ENCODE measurements at regions not wholly inside any gene's neighbourhood (a gene's known extent, or its start where the extent isn't known, plus 50 kb on each side); places are given as distances from the start of the nearest gene placed in this dataset.

DNA sequence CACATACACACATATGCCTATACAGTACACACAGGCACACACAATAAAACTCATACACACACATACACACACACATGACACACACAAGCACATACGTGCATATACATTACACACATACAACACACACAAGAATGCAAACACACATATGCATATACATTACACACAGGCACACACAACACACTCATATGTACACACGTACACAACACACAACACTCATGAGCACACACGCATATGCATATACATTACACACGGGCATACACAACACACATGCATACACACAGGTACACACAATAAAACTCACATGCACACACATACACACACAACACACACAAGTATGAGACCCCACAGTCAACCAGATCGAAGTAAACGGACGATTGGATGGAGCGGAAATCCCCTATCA, 238.2 kb downstream of the ERMARD start:
- no peaks in the 10 kb centered on the region for H3K9me3 ChIP-seq
- no peaks in the 10 kb centered on the region for H4K20me1 ChIP-seq (ENCODE audit: insufficient read depth)
- 81% methylated on average over 8 of the region's 8 CpGs for WGBS (ENCODE audit: low lambda C conversion rate)
- ChIA-PET CTCF (no interaction called here), POLR2A (no interaction called here)
- DNase-seq = no peak
- peaks cover 0 to 2% of the 10 kb centered on the region in 2 experiments; a peak in 1 of 4 replicates for H3K4me1 ChIP-seq (ENCODE audit: control insufficient read depth in 1 of 2, insufficient read depth in 2 of 2, low read depth in 1 of 2, low read length in 1 of 2)
- H3K36me3 ChIP-seq (replicated peaks in 1 of 2; ENCODE audit: control insufficient read depth in 1 of 2, insufficient read depth in 2 of 2, low read length in 1 of 2) = no peaks in the 10 kb centered on the region
- TF ChIP-seq GATA2 (CRISPR knock-in tag; IDR thresholded peaks at IDR 0.05) = no peak
- no peaks in the 10 kb centered on the region for H3K9me2 ChIP-seq
- H2AFZ ChIP-seq (ENCODE audit: low read depth) = no peak overlapping the region
- no peaks in the 10 kb centered on the region for H3F3A ChIP-seq (replicated peaks; ENCODE audit: insufficient read depth)
- no peak overlapping the region for H3K4me3 ChIP-seq (ENCODE audit: low read depth in 2 of 2, low read length in 1 of 2)
- H3K9ac ChIP-seq = no peak overlapping the region
- H3K4me2 ChIP-seq = no peak overlapping the region
- no peaks in the 10 kb centered on the region for H3K27me3 ChIP-seq (ENCODE audit: insufficient read depth)
- H3K27ac ChIP-seq (ENCODE audit: low read depth in 2 of 2, low read length in 1 of 2) = no peak overlapping the region
- H3K79me2 ChIP-seq (ENCODE audit: insufficient read depth) = no peaks in the 10 kb centered on the region

DNA sequence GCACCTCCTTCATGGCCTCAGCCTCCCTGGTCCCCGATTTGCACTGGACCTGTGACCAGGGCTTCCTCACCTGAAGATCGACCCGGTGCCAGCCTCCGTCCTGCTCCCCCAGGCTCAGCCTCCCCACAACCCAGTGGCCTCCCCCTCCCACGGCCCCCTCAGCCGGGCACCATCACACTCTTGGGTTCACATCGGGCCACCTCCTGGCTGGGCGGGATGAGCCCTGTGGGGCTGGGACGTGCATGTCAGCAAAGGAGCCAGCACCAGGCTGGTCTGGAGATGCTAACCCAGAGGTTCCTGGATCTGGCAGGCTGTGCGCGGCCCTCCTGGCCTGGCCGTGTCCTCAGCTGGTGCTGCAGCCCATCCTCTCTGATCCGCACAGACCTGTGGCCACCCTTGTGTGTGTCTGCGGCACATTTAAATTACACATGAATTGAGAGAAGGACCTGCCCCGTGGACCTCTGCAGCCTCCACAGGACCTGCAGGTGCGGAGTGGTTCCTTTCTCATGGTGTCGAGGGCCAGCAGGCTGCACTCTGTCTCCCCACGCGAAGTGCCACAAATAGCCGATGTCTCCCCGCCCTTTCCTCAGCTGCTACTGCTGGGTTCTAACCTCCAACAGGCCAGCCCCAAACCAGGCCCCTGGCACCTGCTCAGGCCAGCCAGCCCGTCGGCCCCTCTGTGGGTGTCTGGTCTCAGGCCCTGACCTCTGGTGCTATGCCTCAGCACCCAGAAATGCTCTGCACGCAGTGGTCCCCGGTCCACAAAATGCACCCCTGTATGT, 237.5 kb downstream of the ERMARD start:
- no peak overlapping the region for H3K9ac ChIP-seq
- H2AFZ ChIP-seq (ENCODE audit: low read depth) = no peak overlapping the region
- H3K9me3 ChIP-seq = no peaks in the 10 kb centered on the region
- no peaks in the 10 kb centered on the region for H3K9me2 ChIP-seq
- no peaks in the 10 kb centered on the region for H3K36me3 ChIP-seq (replicated peaks in 1 of 2; ENCODE audit: control insufficient read depth in 1 of 2, insufficient read depth in 2 of 2, low read length in 1 of 2)
- POLR2A ChIA-PET = no interaction called here
- no peak overlapping the region for H3K4me2 ChIP-seq
- no peaks in the 10 kb centered on the region for H3K79me2 ChIP-seq (ENCODE audit: insufficient read depth)
- no peak for DNase-seq
- H3K27ac ChIP-seq (ENCODE audit: low read depth in 2 of 2, low read length in 1 of 2) = no peak overlapping the region
- H3K4me3 ChIP-seq (ENCODE audit: low read depth in 2 of 2, low read length in 1 of 2) = no peak overlapping the region
- WGBS (ENCODE audit: low lambda C conversion rate) = 81% methylated on average over 14 of the region's 25 CpGs
- H3F3A ChIP-seq (replicated peaks; ENCODE audit: insufficient read depth) = no peaks in the 10 kb centered on the region
- H3K4me1 ChIP-seq (ENCODE audit: control insufficient read depth in 1 of 2, insufficient read depth in 2 of 2, low read depth in 1 of 2, low read length in 1 of 2) = peaks cover 0 to 2% of the 10 kb centered on the region in 2 experiments; a peak in 1 of 4 replicates
- CTCF ChIA-PET = no interaction called here
- TF ChIP-seq RCOR1 (IDR thresholded peaks at IDR 0.05; ENCODE audit: low read length) = no peak
- TF ChIP-seq GABPA (IDR thresholded peaks at IDR 0.05; ENCODE audit: low read depth) = no peak
- TF ChIP-seq TCF12 (IDR thresholded peaks at IDR 0.05) = no peak
- no peak for TF ChIP-seq SMC3 (IDR thresholded peaks at IDR 0.05; ENCODE audit: low read depth, low read length)
- no peak for TF ChIP-seq EZH2phosphoT487 (IDR thresholded peaks at IDR 0.05; ENCODE audit: borderline replicate concordance, low read depth)
- no peak for TF ChIP-seq TAF1 (IDR thresholded peaks at IDR 0.05; ENCODE audit: borderline replicate concordance, low read depth, low read length)
- TF ChIP-seq TEAD4 (IDR thresholded peaks at IDR 0.05; ENCODE audit: borderline replicate concordance, insufficient read depth) = no peak
- TF ChIP-seq, protein P1, sequence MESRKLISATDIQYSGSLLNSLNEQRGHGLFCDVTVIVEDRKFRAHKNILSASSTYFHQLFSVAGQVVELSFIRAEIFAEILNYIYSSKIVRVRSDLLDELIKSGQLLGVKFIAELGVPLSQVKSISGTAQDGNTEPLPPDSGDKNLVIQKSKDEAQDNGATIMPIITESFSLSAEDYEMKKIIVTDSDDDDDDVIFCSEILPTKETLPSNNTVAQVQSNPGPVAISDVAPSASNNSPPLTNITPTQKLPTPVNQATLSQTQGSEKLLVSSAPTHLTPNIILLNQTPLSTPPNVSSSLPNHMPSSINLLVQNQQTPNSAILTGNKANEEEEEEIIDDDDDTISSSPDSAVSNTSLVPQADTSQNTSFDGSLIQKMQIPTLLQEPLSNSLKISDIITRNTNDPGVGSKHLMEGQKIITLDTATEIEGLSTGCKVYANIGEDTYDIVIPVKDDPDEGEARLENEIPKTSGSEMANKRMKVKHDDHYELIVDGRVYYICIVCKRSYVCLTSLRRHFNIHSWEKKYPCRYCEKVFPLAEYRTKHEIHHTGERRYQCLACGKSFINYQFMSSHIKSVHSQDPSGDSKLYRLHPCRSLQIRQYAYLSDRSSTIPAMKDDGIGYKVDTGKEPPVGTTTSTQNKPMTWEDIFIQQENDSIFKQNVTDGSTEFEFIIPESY (IDR thresholded peaks at IDR 0.05; ENCODE audit: borderline replicate concordance, low read depth) = no peak
- no peak for TF ChIP-seq ELF1 (IDR thresholded peaks at IDR 0.05)
- no peak for TF ChIP-seq RFX5 (IDR thresholded peaks at IDR 0.05; ENCODE audit: low read length)
- TF ChIP-seq, protein P2, sequence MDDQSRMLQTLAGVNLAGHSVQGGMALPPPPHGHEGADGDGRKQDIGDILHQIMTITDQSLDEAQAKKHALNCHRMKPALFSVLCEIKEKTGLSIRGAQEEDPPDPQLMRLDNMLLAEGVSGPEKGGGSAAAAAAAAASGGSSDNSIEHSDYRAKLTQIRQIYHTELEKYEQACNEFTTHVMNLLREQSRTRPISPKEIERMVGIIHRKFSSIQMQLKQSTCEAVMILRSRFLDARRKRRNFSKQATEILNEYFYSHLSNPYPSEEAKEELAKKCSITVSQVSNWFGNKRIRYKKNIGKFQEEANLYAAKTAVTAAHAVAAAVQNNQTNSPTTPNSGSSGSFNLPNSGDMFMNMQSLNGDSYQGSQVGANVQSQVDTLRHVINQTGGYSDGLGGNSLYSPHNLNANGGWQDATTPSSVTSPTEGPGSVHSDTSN (IDR thresholded peaks at IDR 0.05) = no peak
- TF ChIP-seq CHD2 (IDR thresholded peaks at IDR 0.05; ENCODE audit: low read length, partially characterized antibody) = no peak
- TF ChIP-seq FOXM1 (IDR thresholded peaks at IDR 0.05; ENCODE audit: low read depth) = no peak
- H3K27me3 ChIP-seq (ENCODE audit: insufficient read depth) = no peaks in the 10 kb centered on the region
- no peaks in the 10 kb centered on the region for H4K20me1 ChIP-seq (ENCODE audit: insufficient read depth)

All from SK-N-SH (cell line).